ENCODE measurements at regions not wholly inside any gene's neighbourhood (a gene's known extent, or its start where the extent isn't known, plus 50 kb on each side); places are given as distances from the start of the nearest gene placed in this dataset.

- H3K9ac ChIP-seq (ENCODE audit: insufficient read depth in 1 of 2, low read depth in 2 of 2, low read length in 2 of 2), result no peak overlapping the region
- H3K4me1 ChIP-seq (replicated peaks in 1 of 2; ENCODE audit: control insufficient read depth in 2 of 2, insufficient read depth in 2 of 2, low read length in 2 of 2), result no peaks in the 10 kb centered on the region
- no peaks in the 10 kb centered on the region for H3K79me2 ChIP-seq (ENCODE audit: control insufficient read depth, insufficient read depth, low read length)
- no peak for TF ChIP-seq MIER1 (IDR thresholded peaks at IDR 0.05; ENCODE audit: low read depth)
- no peak for TF ChIP-seq ZNF830 (CRISPR knock-in tag; IDR thresholded peaks at IDR 0.05)
- no peak for TF ChIP-seq ZNF140 (CRISPR knock-in tag; IDR thresholded peaks at IDR 0.05)
- no peak for TF ChIP-seq TCF7 (IDR thresholded peaks at IDR 0.05; ENCODE audit: borderline replicate concordance)
- TF ChIP-seq ZEB2 (IDR thresholded peaks at IDR 0.05), result no peak
- TF ChIP-seq NFRKB (IDR thresholded peaks at IDR 0.05; ENCODE audit: low read depth), result no peak
- TF ChIP-seq POLR2B (IDR thresholded peaks at IDR 0.05; ENCODE audit: low read depth, partially characterized antibody), result no peak
- TF ChIP-seq FOSL1 (tag; conservative IDR thresholded peaks at IDR 0.05), result no peak
- TF ChIP-seq CREBBP (IDR thresholded peaks at IDR 0.05; ENCODE audit: low read depth, low read length), result no peak
- TF ChIP-seq SMAD2 (IDR thresholded peaks at IDR 0.05; ENCODE audit: low read depth, low read length), result no peak
- TF ChIP-seq, protein P1, sequence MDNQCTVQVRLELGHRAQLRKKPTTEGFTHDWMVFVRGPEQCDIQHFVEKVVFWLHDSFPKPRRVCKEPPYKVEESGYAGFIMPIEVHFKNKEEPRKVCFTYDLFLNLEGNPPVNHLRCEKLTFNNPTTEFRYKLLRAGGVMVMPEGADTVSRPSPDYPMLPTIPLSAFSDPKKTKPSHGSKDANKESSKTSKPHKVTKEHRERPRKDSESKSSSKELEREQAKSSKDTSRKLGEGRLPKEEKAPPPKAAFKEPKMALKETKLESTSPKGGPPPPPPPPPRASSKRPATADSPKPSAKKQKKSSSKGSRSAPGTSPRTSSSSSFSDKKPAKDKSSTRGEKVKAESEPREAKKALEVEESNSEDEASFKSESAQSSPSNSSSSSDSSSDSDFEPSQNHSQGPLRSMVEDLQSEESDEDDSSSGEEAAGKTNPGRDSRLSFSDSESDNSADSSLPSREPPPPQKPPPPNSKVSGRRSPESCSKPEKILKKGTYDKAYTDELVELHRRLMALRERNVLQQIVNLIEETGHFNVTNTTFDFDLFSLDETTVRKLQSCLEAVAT (IDR thresholded peaks at IDR 0.05), result no peak
- TF ChIP-seq GABPA (tag; conservative IDR thresholded peaks at IDR 0.05; ENCODE audit: low read depth), result no peak
- TF ChIP-seq CXXC5 (CRISPR knock-in tag; IDR thresholded peaks at IDR 0.05), result no peak
- no peak for TF ChIP-seq ZNF280A (IDR thresholded peaks at IDR 0.05; ENCODE audit: low read depth, partially characterized antibody)
- no peak for TF ChIP-seq JUN (IDR thresholded peaks at IDR 0.05; ENCODE audit: borderline replicate concordance, low read depth, low read length)
- no peak for TF ChIP-seq JUN (CRISPR knock-in tag; IDR thresholded peaks at IDR 0.05; ENCODE audit: borderline replicate concordance)
- TF ChIP-seq, protein P2, sequence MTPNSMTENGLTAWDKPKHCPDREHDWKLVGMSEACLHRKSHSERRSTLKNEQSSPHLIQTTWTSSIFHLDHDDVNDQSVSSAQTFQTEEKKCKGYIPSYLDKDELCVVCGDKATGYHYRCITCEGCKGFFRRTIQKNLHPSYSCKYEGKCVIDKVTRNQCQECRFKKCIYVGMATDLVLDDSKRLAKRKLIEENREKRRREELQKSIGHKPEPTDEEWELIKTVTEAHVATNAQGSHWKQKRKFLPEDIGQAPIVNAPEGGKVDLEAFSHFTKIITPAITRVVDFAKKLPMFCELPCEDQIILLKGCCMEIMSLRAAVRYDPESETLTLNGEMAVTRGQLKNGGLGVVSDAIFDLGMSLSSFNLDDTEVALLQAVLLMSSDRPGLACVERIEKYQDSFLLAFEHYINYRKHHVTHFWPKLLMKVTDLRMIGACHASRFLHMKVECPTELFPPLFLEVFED (CRISPR knock-in tag; conservative IDR thresholded peaks at IDR 0.05), result no peak
- no peak for ATAC-seq
- no peak for DNase-seq (ENCODE audit: extremely low read depth in 1 of 4, low spot score in 3 of 4)
- no peak overlapping the region for H3K27ac ChIP-seq (ENCODE audit: extremely low read depth, low read depth, low read length)
- no peak for FAIRE-seq
- no peak overlapping the region for H2AFZ ChIP-seq (ENCODE audit: low read depth, low read length)
- H3K4me2 ChIP-seq (ENCODE audit: insufficient read depth, low read length), result no peak overlapping the region
- H3K9me3 ChIP-seq (replicated peaks; ENCODE audit: control insufficient read depth, insufficient read depth, low read depth, low read length), result peaks cover 4% of the 10 kb centered on the region
- H3K4me3 ChIP-seq, result no peak overlapping the region
- intact Hi-C loops (cut with micrococcal nuclease), result no loop called here
- no TSS peak for BruUV-seq (replicated peaks)
- H3K9me1 ChIP-seq (ENCODE audit: control insufficient read depth, insufficient read depth, low read length), result no peaks in the 10 kb centered on the region
- POLR2A ChIA-PET, result no interaction called here
- CTCF ChIA-PET (ENCODE audit: low intra/inter-chr PET ratio), result no interaction called here
- H3K36me3 ChIP-seq (ENCODE audit: control insufficient read depth, insufficient read depth, low read length), result no peaks in the 10 kb centered on the region
- H3K27me3 ChIP-seq (ENCODE audit: control insufficient read depth in 2 of 2, insufficient read depth in 2 of 2, low read length in 2 of 2), result no peaks in the 10 kb centered on the region
- H4K20me1 ChIP-seq (replicated peaks; ENCODE audit: control insufficient read depth, insufficient read depth, low read length), result no peaks in the 10 kb centered on the region
- in situ Hi-C loops (cut with MboI), result no loop called here
- 0% methylated on average over 1 of the region's 1 CpG for WGBS (ENCODE audit: insufficient coverage, low coverage, missing lambda C conversion rate)
Measured at GRCh38 chr15:36282821-36283220, 296.6 kb upstream of the CDIN1 start.
